M059J (cell line): ENCODE measurements at regions not wholly inside any gene's neighbourhood (a gene's known extent, or its start where the extent isn't known, plus 50 kb on each side); places are given as distances from the start of the nearest gene placed in this dataset.
A peak's percentile ranks its signal among the peaks of the same experiment; 100 is the strongest.
"Not testable (repeated sequence)": the region's sequence is repeated elsewhere in the genome, so short reads cannot be mapped to it uniquely, and the experiment has no call there.

Experiments
- DNase-seq: peaks from one replicate; pipeline ENCODE4 v3.0.0-alpha.2; 2012; ENCODE audit warnings: low read depth

DNA sequence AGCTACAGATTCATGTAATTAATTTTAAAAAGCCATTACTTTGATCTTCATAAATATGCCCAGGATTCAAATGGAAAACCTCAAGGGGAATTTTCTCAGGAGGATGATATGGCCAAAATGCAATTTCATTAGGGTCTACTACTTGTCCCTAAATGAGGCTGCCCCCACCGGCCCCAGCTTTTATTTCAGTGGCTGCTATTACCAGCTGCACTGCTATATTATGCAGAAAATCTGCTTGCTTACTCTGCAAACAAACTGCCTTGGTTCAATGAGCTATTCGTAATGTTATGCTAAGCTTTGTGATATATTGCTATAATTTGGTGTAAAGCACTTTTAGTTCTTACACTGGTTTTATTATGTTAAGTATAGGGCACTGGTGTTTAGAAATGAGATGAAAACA lies 137.3 kb upstream of the TMTC4 start:
- DNase-seq, result no peak

DNA sequence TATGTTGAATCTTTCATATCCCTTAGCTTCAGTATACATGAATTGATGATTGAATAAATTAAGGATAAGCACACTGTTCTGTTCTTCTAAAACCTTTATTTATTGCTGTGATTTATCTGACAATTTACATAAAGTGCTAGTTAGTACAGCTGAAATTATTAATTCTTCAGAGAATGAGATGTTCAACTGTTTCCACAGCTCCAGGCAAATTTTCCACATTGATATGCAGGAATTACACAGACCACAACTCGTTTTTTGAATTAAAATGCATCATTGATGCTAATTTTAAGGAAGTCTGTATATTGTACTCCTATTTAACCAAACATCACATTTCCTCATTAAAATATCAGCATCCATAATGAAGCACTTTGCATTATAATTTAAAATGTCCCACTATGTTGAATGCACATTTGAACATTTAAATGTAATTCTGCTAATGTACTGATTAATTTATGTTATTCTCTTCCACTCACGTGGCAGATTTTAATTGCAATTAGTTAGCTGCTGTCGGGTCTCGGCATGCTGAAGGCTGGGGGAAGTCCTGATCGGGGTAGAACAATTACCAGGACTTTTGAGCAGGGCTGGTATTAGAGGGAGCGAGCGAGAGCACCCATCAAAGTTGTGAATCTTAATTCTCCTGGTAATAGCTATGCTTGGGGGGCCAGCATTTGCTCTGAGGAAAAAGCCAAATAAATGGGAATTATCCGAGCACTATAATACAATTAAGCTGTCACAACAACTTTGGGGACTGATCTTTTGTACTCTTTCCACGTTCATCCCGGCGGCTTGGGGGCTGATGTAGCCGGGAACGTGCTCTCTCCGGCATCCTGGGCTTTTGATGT lies 136.7 kb upstream of the TMTC4 start:
- no peak for DNase-seq

DNA sequence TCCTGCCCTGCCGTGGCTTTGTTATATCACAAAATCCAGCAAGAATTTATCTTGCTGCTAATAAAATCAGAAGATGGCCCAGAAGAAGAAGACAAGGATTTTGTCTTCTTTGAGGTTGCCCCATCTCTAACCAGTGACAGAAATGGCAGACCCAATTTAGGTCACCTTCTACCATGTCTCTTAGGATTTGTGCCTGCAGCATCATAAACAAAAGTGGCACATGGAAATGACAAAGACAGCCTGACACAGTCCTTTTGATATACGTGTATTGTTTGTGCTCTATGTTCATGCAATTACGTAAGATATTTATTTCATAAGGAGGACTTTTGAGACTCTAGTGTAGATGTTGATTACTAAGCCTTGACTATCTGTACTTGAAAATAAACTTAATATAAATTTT lies 135.9 kb upstream of the TMTC4 start:
- no peak for DNase-seq

DNA sequence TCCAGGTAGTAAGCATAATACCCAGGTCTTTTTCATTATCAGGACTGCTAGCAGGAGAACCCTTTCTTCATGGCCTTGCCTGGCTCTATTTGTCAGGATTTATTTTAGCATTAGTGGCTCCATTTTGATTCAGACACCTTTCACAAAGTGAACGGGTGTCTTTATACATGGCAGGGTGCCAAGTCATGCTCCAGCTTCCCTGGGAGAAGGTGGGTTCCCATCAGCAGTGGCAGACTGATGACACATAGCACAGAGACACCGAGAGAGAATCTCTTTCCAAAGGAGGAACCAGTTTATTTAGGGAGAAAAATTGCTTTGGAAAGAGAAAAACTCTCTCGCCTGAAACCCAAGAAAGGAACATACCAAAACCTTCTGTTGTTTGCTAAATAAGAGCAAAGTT lies 135.3 kb upstream of the TMTC4 start:
- no peak for DNase-seq

DNA sequence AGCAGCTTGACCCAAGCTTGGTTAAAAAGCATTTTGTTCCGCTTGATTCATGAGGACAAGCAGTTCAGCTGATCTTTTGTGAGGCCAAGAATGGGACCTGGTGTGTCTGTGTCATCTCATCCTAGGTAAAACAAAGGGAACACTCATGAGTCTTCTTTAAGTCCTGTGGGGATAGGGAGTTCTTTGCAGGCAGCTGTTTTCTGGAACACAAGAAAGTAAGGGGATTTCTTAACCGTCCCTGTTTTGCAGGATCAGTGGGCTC lies 134.5 kb upstream of the TMTC4 start:
- DNase-seq, result no peak

DNA sequence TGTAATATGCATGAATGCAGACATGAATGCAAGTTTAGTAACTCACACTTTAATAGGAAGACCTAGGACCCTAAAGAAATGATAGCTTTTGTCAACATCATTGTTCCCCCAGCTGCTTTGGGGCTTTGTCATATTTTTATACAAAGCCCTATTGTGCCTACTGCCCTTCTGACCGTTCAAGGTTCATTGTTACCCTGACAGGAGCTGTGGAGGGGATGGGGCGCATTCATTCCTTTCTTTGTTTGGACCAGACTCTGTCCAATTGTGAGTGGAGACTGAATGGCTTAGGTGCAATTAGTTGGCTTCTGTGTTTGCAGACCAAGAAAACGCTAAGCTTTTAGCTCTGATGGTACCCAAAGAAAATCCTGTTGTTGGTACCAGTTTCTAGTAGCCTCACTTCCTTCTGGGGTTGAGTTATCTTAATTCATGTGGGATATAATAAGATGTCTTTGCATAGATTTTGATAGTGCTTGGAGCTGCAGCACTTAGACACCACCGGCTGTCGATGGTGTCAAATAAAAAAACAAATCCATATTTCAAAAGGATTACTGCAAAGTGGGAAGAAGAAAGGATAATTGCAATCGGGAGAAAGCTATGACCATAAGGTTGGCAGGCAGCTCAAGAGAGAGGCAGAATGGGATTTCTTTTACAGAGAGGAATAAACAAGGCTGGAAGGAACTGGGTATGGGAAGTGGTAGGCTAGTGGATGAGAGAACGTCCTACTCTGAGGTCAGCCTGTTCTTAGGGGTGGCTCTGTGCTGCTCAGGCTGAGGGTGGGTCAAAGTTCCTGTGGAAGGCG lies 133.9 kb upstream of the TMTC4 start:
- DNase-seq, result no peak

DNA sequence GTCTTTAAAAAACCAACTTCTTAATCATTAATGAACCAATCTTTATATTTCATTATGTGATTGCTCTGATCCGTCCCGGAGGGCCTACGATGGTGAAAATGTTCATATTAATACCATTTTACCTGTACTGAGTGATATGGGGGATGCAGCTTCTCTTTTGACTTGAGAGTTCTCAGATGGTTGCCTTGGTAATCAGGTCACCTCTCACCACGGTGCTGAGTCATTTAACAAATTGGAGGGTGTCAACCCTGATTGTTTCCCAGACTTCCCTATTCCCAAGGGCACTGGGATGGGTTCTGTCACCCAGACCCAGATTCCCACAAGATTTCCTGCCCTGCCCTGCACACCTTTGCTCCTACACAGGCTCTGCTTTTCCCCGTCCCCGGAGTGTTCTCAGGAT lies 128.5 kb upstream of the TMTC4 start:
- DNase-seq, result peak; percentile 1

DNA sequence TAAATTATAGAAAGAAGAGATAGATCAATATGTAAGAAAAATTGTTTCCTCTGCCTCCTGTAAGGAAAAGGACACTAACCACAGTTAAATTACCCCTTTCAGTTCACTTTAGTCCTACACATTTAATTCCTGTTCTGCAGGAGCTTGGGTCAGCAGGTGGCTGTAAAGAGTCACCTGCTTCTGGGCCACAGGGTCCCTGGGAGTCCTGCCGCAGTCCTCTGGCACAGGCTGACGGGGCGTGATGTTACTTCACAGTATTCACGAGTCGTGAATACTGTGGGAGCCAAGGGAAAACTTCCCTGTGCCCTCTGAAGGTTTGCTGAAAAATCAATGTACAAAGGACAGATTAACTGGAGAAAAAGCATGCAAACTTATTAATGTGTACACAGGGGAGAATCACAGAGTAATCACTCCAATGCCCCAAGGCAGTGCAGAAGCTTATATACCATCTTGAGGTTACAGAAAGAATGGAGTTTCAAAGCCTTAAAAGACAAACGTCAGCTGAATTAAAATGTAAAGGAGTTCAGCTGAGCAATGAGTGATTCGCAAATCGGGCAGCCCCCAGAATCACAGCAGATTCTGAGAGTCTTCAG lies 125.8 kb upstream of the TMTC4 start:
- no peak for DNase-seq

DNA sequence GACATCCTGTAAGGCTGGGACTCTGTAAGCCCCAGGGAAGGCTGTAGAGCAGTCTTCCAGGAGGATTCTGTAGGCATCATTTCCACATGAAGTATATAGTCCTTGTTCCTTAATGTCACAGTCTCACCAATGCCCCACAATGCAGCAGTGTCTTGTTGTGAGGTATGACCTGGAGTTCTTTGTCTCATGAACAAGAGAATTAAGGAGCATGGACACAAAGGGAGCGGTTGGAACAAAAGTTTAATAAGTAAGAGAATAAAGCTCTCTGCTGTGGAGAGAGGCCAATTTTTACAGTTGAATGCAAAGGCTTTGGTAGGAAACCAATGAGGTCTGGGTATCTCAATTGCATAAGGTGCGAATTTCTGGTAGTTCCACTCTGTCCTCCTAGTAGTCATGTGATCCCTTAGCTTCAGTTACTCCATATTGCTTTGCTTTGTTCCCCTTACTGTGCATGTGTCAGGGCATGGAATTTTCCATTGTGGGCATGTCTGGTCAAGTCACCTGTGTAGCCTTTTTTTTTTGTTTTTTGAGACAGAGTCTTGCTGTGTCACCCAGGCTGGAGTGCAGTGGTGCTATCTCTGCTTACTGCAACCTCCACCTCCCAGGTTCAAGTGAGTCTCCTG lies 124.3 kb upstream of the TMTC4 start:
- no peak for DNase-seq

DNA sequence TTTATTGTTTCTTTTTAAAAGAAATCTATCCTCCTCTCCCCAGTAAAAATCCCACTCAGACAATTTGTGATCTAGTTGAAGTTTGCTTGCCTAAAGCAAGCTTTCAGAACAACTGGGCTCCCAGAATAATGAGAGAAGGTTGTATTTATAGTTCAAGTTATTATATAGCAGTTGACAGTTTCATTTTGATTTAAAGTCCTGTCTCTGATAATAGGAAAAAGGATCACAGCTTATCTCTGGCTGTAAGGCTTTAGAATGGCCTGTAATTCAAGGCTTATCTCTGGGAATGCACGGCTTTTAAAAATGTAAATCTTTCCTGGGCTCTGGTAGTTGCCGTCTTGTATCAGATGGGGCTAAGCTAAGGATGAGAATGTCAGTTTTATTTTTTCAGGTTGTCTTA lies 123.3 kb upstream of the TMTC4 start:
- DNase-seq, result no peak

DNA sequence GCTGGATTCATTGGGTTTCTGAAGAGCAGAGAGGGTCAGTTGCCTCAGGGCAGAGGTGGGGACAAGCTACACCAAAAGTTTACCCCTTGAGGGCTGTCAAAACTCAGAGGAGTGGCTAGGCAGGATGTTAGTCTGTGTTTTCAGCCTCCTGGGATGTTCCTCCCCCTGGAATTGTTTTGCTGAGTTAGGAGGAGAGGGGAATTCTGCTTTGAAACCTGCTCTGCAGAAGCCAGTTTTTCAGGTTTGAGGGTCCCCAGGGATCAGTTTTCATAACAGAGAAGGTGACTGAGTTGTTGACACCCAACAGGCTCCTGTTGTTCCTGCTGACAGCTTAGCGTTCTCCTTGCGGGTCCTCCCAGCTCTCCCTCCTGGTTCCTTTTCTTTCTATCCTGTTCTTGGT lies 121.9 kb upstream of the TMTC4 start:
- DNase-seq, result no peak

DNA sequence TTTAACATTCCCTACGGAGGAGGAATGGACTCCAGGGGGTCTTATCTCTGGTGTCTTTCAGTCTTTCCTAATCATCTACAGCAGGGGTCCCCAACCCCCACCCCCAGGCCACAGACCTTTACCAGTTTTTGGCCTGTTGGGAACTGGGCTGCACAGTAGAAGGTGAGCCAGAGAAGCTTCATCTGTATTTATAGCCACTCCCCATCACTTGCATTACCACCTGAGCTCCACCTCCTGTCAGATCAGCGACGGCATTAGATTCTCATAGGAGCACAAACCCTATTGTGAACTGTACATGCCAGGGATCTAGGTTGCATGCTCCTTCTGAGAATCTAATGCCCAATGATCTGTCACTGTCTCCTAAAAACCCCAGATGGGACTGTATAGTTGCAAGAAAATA lies 120.0 kb upstream of the TMTC4 start:
- DNase-seq, result no peak

DNA sequence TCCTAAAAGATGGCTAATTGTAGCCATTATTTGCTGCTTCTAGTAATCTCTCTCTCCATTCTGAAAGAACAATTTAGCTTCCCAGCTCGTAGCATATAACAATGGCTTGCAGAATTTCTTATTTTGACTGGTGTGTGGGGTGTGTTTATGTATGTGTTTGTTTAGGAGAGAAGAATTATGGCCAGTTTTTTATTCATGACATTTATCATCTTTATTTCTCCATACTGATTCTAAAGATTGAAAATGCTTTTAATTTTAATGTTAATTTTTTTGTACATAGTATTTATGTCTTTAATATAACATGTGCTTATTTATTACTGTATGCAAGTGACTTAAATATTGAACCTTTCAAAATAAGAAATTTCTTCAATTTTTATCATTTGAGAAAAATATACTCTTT lies 115.8 kb upstream of the TMTC4 start:
- DNase-seq, result no peak

DNA sequence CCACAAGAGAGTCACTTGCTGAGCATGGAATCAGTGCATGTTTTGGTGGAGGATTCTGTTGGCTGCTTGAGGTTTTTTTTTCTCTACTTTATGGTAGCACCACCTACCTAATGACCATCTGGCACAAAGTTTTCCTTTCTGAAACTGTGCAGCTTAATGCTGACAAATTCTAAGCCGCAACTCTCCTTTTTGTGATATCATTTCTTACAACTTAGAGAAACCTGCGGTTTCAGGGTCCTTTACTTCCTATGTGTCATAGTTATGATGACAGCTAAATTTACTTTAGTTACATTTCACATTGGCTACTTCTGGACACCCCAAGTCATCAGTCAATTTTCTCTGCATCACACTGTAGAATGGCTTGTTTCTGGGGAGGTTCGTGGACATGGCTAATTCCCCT lies 115.4 kb upstream of the TMTC4 start:
- peak; percentile 25 for DNase-seq

DNA sequence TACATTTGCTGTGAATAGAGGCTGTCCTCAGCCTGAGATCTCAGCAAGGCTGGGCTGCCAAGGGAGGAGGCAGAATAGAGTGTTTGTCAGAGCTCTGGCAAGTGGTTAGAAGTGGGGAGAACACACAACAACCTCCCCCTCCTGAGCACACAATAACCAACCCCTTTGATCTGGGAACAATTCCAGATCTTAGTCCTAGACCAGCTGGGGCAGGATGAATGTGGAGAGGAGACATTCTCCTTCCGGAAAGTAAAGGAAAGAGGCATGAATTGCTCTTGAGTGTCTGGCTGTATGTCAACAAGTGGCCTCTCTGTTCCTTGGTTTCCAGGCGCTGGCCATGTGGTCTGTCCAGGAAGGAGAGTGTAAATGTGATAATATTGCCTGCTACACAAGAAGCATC lies 114.9 kb upstream of the TMTC4 start:
- peak; percentile 36 for DNase-seq

DNA sequence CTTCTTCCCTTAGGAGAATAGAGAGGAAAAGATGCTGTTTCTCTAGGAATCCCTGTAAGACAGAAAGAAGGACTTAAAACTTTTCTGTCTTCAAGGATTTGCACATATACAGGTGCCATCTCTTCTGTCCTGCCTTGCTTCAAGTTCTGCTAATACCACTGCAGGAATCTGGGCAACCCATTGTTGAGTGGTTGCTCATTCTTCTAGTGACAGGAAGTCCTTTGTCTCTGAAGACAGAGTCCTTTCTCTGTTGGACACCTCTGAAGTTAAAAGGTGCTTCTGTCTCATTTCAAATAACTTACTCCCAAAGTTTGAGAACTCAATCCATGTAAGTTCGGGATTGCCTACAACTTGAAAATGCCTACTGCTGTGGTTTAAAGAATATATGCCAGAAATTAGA lies 114.4 kb upstream of the TMTC4 start:
- no peak for DNase-seq

DNA sequence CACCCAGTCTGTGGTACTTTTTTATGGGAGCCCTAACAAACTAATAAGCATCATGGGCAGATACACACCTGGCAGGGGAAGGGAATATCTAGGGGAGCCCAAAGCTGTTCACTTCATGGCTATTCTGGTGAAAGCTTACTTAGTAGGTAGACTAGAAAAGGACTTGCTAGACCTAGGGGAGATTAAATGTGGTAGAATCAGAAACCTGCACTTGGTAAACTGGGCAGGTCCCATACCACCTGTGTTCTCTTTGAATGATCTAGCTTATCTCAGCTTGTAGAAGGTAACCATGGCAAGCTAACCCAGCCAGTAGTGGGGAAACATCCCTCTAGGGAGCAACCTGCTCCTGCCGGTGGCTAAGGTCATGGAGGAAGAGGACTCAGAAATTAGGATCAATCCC lies 113.9 kb upstream of the TMTC4 start:
- no peak for DNase-seq

DNA sequence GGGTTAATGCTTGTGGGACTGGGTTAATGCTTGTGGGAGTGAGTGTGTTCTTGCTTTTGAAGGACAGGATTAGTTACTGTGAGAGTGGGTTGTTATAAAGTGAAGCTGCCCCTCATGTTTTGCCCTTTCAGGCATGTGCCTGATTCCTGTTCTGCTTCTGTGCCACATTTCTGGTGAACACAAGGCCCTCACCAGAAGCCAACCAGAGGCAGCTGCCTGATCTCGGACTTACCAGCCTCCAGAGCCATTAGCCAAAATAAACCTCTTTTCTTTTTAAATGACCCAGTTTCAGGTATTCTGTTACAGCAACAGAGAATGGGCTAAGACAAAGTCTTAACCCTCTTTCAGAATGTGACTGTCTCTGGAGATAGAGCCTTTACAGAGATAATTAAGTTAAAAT lies 113.3 kb upstream of the TMTC4 start:
- DNase-seq, result no peak

DNA sequence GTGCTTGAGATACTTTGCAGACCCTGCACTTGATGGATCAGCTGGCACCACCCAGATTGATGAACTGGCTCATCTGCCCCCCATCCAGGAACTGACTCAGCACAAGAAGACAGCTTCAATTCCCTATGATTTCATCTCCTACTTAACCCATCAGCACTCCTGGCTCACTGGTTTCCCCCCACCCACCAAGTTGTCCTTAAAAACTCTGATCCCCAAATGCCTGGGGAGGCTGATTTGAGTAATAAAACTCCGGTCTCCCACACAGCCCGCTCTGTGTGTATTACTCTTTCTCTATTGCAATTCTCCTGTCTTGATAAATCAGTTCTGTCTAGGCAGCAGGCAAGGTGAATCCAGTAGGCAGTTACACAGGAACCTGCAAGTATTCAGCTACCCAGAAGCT lies 102.1 kb upstream of the TMTC4 start:
- not testable (repeated sequence) for DNase-seq

DNA sequence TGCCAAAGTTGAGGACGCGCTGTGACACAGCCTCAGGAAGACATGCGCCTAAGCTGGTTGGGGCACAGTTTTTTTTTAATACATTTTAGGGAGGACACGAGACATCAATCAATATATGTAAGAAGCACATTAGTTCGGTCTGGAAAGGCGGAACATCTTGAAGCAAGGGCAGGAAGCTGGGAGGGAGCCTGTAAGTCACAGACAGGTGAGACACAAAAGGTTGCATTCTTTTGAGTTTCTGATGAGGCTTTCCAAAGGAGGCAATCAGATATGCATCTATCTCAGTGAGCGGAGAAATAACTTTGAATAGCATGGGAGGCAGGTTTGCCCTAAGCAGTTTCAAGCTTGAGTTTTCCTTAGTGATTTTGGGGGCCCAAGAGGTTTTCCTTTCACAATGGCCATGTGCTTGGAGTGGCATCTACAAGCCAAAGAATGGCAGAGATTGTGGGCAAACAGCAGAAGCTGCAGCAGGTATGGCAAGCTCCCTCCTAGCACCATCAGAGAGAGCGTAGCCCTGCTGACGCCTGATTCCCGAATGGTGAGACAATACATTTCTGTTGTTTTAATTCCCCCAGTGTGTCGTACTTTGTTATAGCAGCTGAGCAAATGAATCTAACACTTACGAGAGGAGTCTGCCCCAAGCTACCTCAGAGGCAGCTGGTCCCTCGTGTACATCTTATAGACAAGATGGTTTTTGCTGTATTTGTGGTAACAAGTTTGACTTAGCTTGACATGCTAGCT lies 99.5 kb upstream of the TMTC4 start:
- DNase-seq, result no peak

DNA sequence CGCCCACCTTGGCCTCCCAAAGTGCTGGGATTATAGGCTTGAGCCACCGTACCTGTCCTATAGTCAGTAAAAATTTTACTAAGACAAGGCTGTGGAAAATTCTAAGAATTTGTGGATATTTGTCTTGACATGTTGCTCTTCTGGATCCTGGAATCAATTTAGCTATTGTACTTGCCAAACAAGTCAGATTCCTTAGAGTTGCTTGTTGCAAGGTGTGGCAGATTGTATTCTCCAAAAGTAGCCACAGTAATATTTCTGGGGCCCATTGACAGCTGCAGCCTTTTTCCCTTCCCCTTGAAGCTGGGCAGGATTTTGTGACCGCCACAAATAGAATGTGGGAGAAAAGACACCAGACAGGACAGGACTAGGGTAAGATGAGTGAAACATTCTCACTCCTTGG lies 98.8 kb upstream of the TMTC4 start:
- DNase-seq, result no peak

DNA sequence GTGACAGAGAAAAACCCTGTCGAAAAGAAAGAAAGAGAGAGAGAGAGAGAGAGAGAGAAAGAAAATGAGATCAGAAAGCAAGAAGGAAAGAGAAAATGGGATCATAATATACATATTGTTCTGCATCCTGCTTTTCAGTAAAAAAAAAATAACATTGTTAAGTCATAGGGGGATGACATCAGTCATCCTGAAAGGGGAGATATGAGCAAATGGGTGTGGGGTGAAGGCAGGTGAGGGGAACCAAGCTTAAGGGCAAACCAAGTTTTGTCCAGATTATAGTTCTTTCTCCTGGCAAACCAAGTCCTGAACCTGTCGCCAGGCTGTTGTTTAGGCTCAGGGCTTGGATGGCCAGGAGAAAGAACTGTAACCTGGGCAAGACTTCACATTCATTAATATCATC lies 92.6 kb upstream of the TMTC4 start:
- no peak for DNase-seq
